K562 (cell line): ENCODE measurements at regions not wholly inside any gene's neighbourhood (a gene's known extent, or its start where the extent isn't known, plus 50 kb on each side); places are given as distances from the start of the nearest gene placed in this dataset.

Source experiments
- ATAC-seq: fragments of 200-7000 bp; cut with Tn5 transposase; 3 replicates; pipeline ENCODE4 v1.9.1; 2020; ENCODE audit warnings: moderate library complexity
- BruUV-seq: library from RNA; stranded (reverse); fragments of 400-500 nt; replicated peaks from 2 replicates; lab custom pipeline; 2021; lab: Mats Ljungman, UMichigan
- CTCF ChIA-PET: fragments of 300-600 bp; formaldehyde crosslinking; extraction: SDS; loops from one replicate; lab custom pipeline; 2021; ENCODE audit warnings: low intra/inter-chr PET ratio; lab: Yijun Ruan, JAX
- POLR2A ChIA-PET: fragments of 300-600, 350-650 bp; sonication (Branson Sonifier 250); formaldehyde crosslinking; extraction: SDS; loops from one replicate; lab custom pipeline; 2021; ENCODE audit warnings: antibody characterized with exemption, inconsistent platforms; lab: Yijun Ruan, JAX
- DNase-seq, 4 experiments: peaks; one replicate each; pipeline versions ENCODE4 v3.0.0 to v3.0.0-alpha.2; 2011 to 2018; ENCODE audit warnings: low spot score in 3 of 4, mixed read lengths in 3 of 4; ENCODE audit errors: extremely low read depth in 1 of 4
- FAIRE-seq: peaks from 2 replicates; lab custom pipeline; 2011; peaks lifted over from hg19 to GRCh38; lab: Jason Lieb, UNC
- H2AFZ ChIP-seq: 2 replicates; pipeline ENCODE4 v1.6.0; 2011; ENCODE audit warnings: low read depth, low read length, control low read depth, inconsistent platforms
- H3K27ac ChIP-seq: fragments of 200-600 bp; 3 replicates; pipeline ENCODE4 v1.8.0; 2011; ENCODE audit warnings: low read depth, mild to moderate bottlenecking, control low read depth, inconsistent platforms, low read length, moderate library complexity, mixed read lengths; ENCODE audit errors: extremely low read depth
- H3K27me3 ChIP-seq, 2 experiments: fragments of 300-600 bp in 1 of 2; 2 replicates in 1 of 2; 3 replicates in 1 of 2; pipeline versions ENCODE4 v1.6.0 to v1.8.0; 2011; ENCODE audit warnings: inconsistent platforms in 2 of 2, low read length in 2 of 2, mild to moderate bottlenecking in 1 of 2, mixed read lengths in 1 of 2, moderate library complexity in 1 of 2; ENCODE audit not compliant: control insufficient read depth in 2 of 2, insufficient read depth in 2 of 2
- H3K36me3 ChIP-seq: fragments of 300-600 bp; 3 replicates; pipeline ENCODE4 v1.8.0; 2011; ENCODE audit warnings: mild to moderate bottlenecking, low read length, inconsistent platforms; ENCODE audit not compliant: control insufficient read depth, insufficient read depth
- H3K4me1 ChIP-seq, 2 experiments: fragments of 200-600 bp in 1 of 2; replicated peaks in 1 of 2; 2 replicates in 1 of 2; 3 replicates in 1 of 2; pipeline versions ENCODE4 v1.5.1 to v1.8.0; 2011; ENCODE audit warnings: inconsistent platforms in 2 of 2, low read length in 2 of 2, mild to moderate bottlenecking in 1 of 2, mixed read lengths in 1 of 2, moderate library complexity in 1 of 2; ENCODE audit not compliant: control insufficient read depth in 2 of 2, insufficient read depth in 2 of 2
- H3K4me2 ChIP-seq: 2 replicates; pipeline ENCODE4 v1.6.1; 2011; ENCODE audit warnings: low read length, control low read depth, inconsistent platforms, mixed read lengths; ENCODE audit not compliant: insufficient read depth
- H3K4me3 ChIP-seq: fragments of 200-600 bp; sonication (generic), shearing (Covaris generic); 2 replicates; pipeline ENCODE4 v1.5.1; 2016; ENCODE audit warnings: control low read depth, inconsistent platforms
- H3K79me2 ChIP-seq: fragments of 200-600 bp; 3 replicates; pipeline ENCODE4 v1.8.0; 2011; ENCODE audit warnings: low read length, inconsistent platforms; ENCODE audit not compliant: control insufficient read depth, insufficient read depth
- H3K9ac ChIP-seq, 2 experiments: 2 replicates each; pipeline versions ENCODE4 v1.6.0 to v1.6.1; 2011; ENCODE audit warnings: low read depth in 2 of 2, low read length in 2 of 2, control low read depth in 1 of 2, inconsistent platforms in 1 of 2, mild to moderate bottlenecking in 1 of 2, mixed read lengths in 1 of 2; ENCODE audit not compliant: insufficient read depth in 1 of 2
- H3K9me1 ChIP-seq: one replicate; pipeline ENCODE4 v1.6.0; 2011; ENCODE audit warnings: inconsistent platforms, mild to moderate bottlenecking, low read length, moderate library complexity; ENCODE audit not compliant: control insufficient read depth, insufficient read depth
- H3K9me3 ChIP-seq: replicated peaks from 2 replicates; pipeline ENCODE4 v1.5.1; 2011; ENCODE audit warnings: low read depth, low read length, inconsistent platforms; ENCODE audit not compliant: control insufficient read depth, insufficient read depth
- H4K20me1 ChIP-seq: replicated peaks from 2 replicates; pipeline ENCODE4 v1.6.1; 2011; ENCODE audit warnings: low read length, inconsistent platforms, mixed read lengths; ENCODE audit not compliant: control insufficient read depth, insufficient read depth
- CHCHD3 ChIP-seq: fragments of 250-450 bp; sonication (Bioruptor Pico); IDR thresholded peaks from 2 replicates; pipeline ENCODE4 v2.1.2; 2022; ENCODE audit warnings: mild to moderate bottlenecking
- CHD7 ChIP-seq: fragments of 200-600 bp; sonication (generic); IDR thresholded peaks from one replicate; pipeline ENCODE4 v1.6.1; 2012; ENCODE audit warnings: mild to moderate bottlenecking, low read depth, low read length, inconsistent platforms
- EGR1 ChIP-seq: fragments of 450-650 bp; conservative IDR thresholded peaks from 2 replicates; pipeline ENCODE4 v1.6.1; 2017; ENCODE audit warnings: mild to moderate bottlenecking
- EHMT2 ChIP-seq: fragments of 450-650 bp; IDR thresholded peaks from 2 replicates; pipeline ENCODE4 v1.6.1; 2018; ENCODE audit warnings: antibody characterized with exemption
- ELF4 ChIP-seq: fragments of 450-650 bp; formaldehyde crosslinking; IDR thresholded peaks from 2 replicates; pipeline ENCODE4 v1.4.0; 2022; ENCODE audit warnings: missing genetic modification characterization
- HINFP ChIP-seq: fragments of 450-650 bp; conservative IDR thresholded peaks from 2 replicates; pipeline ENCODE4 v1.6.1; 2016; ENCODE audit warnings: missing genetic modification characterization, low read depth, mild to moderate bottlenecking, control low read depth, missing compliant biosample characterization
- HMBOX1 ChIP-seq: sonication (generic); IDR thresholded peaks from 2 replicates; pipeline ENCODE4 v1.6.1; 2016
- HNRNPK ChIP-seq: fragments of 200-400 bp; formaldehyde crosslinking; IDR thresholded peaks from one replicate; pipeline ENCODE4 v1.6.1; 2018; ENCODE audit warnings: mild to moderate bottlenecking, low read depth, low read length; ENCODE audit not compliant: poor library complexity, severe bottlenecking
- RHOXF2B ChIP-seq: fragments of 250-450 bp; sonication (Bioruptor Pico); conservative IDR thresholded peaks from 2 replicates; pipeline ENCODE4 v1.5.1; 2021
- ZNF696 ChIP-seq: fragments of 250-450 bp; sonication (Bioruptor Pico); conservative IDR thresholded peaks from 2 replicates; pipeline ENCODE4 v1.4.0; 2020; ENCODE audit warnings: mild to moderate bottlenecking, moderate library complexity
- WGBS: fragments of 100-300 bp; shearing (Covaris generic); methylation state at CpG from one replicate; pipeline ENCODE4 v1.1.6; 2016; ENCODE audit warnings: low coverage, mixed read lengths; ENCODE audit not compliant: insufficient coverage; ENCODE audit errors: missing lambda C conversion rate; 5-methylcytosine and 5-hydroxymethylcytosine counted together
- in situ Hi-C: fragments of 300-500 bp; cut with MboI; formaldehyde crosslinking; loops from 4 replicates; pipeline ENCODE4 v1.15.0; 2018; ENCODE audit warnings: inconsistent platforms, mixed read lengths
- intact Hi-C: fragments of 100-400 bp; cut with micrococcal nuclease; formaldehyde crosslinking; loops from 2 replicates; pipeline ENCODE4 v1.14.2; 2022

GRCh38 chr7:86961686-86962085 lies 97.8 kb downstream of the ELAPOR2 start:
- H3K27me3 ChIP-seq: no peaks in the 10 kb centered on the region
- no TSS peak for BruUV-seq
- peaks cover 7% of the 10 kb centered on the region; the same call in 1 of the 2 replicates for H4K20me1 ChIP-seq
- FAIRE-seq: no peak
- no peak for DNase-seq
- H3K9me3 ChIP-seq: no peaks in the 10 kb centered on the region
- H3K4me2 ChIP-seq: no peak overlapping the region
- POLR2A ChIA-PET: no interaction called here
- H3K9me1 ChIP-seq: no peaks in the 10 kb centered on the region
- H3K79me2 ChIP-seq: 0 out of 3 replicates have a peak, but pooled peaks cover 10% of the 10 kb centered on the region
- WGBS: 88% methylated on average over 1 of the region's 1 CpG
- no peak overlapping the region for H3K9ac ChIP-seq
- no peak for ATAC-seq
- intact Hi-C loops: no loop called here
- H3K36me3 ChIP-seq: no peaks in the 10 kb centered on the region
- peaks cover 0 to 15% of the 10 kb centered on the region in 2 experiments; a peak in 3 of 5 replicates for H3K4me1 ChIP-seq
- in situ Hi-C loops: no loop called here
- H3K27ac ChIP-seq: no peak overlapping the region
- CTCF ChIA-PET: no interaction called here
- H3K4me3 ChIP-seq: no peak overlapping the region
- H2AFZ ChIP-seq: no peak overlapping the region
- TF ChIP-seq EHMT2 (no peak), EGR1 (no peak), HMBOX1 (no peak), HNRNPK (no peak), HINFP (no peak), ZNF696 (CRISPR knock-in tag) (no peak), CHCHD3 (CRISPR knock-in tag) (no peak), RHOXF2B (CRISPR knock-in tag) (no peak), ELF4 (CRISPR knock-in tag) (no peak), CHD7 (no peak)
